Stimulated activated naive CD8-positive, alpha-beta T cell treated with anti-CD3 and anti-CD28 coated beads, Interleukin-15, Interleukin-2, amounts not matched to agents 100 U/mL and 50 U/mL, for 24 hours (primary cell): ENCODE measurements at regions not wholly inside any gene's neighbourhood (a gene's known extent, or its start where the extent isn't known, plus 50 kb on each side); places are given as distances from the start of the nearest gene placed in this dataset.
A peak's percentile ranks its signal among the peaks of the same experiment; 100 is the strongest.
"Not testable (repeated sequence)": the region's sequence is repeated elsewhere in the genome, so short reads cannot be mapped to it uniquely, and the experiment has no call there.

ENCODE experiments used
- ATAC-seq: fragments of 150-1000 bp; cut with Tn5 transposase; one replicate; pipeline ENCODE4 v1.10.0; 2021
- DNase-seq: peaks from one replicate; pipeline ENCODE4 v3.0.0; 2021

DNA sequence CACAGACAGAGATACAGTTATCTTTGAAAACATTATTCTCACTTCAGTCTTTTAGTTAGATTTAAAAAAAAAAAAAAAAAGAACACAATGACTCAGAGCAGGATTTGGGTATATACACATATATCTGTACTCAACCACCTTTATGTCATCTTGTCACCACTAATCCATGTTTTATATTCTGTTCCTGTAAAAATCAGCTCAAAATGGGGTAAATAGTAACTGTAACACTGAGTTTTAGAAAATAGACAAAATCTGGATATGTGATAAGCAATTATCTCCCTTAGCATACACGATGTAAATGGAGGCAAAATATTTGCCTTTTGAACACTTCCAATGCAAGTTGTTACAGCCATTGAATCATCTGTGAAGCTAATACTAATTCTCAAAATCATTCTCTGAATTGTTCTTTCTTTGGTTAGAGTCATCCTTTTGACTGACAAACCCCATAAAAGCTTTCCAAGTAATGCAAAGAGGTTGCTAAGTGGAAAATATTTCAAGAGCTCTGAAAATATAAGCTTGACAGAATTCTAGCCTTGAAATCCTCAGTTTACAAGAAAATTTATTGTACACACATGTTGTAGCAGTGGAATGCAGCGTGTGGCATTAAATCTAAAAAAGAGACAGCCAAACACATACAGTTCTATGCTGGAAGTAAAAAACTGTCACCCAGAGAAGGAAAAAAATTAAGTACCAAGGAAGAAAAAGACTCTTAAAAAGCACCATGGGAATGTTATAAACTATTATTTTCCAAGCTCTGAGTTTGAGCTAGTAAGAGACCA lies 502.2 kb upstream of the PHF14 start:
- no peak for ATAC-seq
- no peak for DNase-seq

DNA sequence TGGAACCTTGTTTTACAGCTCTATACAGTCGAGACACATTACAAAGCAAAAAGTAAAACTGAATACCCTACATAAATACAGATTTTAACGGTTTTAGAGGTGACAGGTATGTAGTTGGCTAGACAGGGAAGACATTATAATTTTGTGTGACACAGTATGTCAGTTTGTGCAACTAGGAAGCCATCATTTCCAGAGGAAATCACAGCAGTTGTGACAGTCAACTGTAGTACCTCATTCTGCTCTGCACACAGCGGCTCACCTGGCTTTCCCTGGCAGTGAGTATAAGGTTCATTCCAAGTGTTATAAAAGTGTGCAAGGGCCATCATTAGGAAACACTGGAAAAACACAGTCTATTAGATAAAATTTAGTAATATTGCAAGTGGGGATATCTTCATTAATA lies 501.6 kb upstream of the PHF14 start:
- DNase-seq (no peak), ATAC-seq (no peak)

DNA sequence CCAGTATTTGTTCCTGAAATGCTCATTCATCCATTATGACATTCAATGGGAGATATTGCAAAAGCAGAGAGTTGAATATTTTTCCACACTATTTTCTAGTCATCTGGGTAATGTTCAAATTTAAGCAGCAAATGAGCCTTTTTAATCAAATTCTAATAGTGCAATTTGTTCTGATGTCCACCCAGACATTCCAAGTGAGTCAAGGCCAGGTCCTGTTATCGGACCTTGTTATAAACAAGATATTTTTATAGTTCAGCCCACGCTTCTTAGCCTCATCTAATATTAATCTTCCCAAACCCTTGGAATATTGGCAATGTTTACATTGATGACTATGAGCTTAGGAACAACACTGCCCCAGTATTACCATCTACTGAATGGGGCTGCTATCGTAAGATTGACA lies 500.1 kb upstream of the PHF14 start:
- ATAC-seq: no peak
- no peak for DNase-seq

GRCh38 chr7:10474048-10474447 lies 499.6 kb upstream of the PHF14 start:
- DNase-seq (no peak), ATAC-seq (no peak)

DNA sequence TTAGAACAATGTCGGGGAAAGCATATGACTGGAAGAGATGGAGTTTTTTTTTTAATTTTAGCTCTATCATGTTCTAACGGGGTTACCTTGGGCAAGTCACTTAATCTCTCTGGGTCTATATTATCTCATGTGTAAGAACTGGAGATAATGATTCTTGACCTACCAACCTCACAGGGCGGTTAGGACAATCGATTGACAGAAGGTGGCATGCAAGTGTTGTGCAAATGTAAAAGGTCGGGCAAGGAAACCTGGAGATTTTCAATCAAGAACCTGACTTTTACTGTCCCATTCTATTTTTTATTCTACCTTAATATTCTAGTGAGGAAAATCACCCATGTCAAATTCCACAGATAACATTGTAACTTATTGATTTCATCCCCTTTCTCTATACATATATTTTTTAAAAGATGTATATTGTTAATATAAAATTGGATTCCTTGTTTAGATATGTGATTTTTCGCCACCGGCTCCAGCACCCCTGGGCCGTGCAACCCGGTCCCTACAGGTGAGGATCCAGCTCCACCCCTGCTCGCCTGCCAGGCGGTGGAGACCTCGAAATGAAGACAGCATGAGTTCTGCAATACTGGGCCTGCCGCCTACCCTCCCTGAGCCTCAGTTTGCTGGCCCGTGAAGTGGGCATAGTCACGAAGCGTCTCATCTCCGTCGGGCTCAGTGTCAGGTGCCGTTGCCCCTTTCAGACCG lies 497.6 kb upstream of the PHF14 start:
- ATAC-seq: no peak
- no peak for DNase-seq

DNA sequence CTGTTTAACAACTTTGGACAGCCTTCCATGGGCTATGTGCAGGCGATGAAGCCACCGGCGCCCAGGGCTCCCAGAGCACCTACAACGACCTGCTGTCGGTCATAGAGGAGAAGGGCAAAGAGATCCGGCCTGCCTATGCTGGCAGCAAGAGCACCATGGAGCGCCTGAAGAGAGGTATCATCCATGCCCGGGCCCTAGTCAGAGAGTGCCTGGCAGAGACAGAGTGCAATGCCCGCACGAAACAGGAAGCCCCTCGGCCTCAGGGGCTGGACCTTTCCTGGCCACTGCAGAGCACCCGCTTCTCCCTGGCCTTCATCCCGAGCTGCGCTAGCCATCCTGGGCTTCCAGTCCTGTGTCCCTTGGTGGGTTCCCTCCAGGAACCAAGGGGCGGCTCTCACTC lies 497.0 kb upstream of the PHF14 start:
- no peak for DNase-seq
- peak; percentile 19 for ATAC-seq

DNA sequence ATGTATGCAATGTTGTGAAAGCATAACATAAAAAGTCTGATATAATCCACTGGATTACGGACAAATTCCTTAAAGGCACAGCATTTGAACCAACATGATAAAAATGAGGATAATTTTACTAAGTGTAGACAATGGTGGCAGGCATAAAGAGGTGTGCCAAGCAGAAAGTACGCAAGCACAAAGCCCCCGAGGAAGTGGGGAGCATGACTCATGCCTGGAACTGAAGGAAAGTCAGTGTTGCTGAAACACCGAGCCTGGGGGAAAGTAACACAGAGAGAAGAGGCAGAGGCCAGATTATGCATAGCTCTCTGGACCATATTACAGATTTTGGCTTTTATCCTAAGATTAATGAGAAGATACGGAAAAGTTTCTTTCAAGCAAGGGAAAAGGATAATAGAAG lies 490.0 kb upstream of the PHF14 start:
- no peak for DNase-seq
- ATAC-seq: no peak

- DNase-seq (no peak), ATAC-seq (no peak)
Measured at GRCh38 chr7:10484767-10485166, 488.9 kb upstream of the PHF14 start.

- DNase-seq, ATAC-seq: not testable (repeated sequence)
Measured at GRCh38 chr7:10501206-10501884, 472.3 kb upstream of the PHF14 start.

DNA sequence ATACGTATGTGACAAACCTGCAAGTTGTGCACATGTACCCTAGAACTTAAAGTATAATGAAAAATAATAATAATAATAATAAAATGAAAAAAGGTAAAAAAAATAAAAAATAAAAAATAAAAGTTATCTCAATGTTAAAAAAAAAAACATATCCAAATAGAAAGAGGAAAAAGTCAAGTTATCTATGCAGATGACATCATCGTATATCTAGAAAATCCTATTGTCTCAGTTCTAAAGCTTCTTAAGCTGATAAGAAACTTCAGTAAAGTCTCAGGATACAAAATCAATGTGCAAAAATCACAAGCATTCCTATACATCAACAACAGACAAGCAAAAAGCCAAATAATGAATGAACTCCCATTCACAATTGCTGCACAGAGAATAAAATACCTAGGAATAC lies 466.6 kb upstream of the PHF14 start:
- DNase-seq: no peak
- no peak for ATAC-seq

- no peak for ATAC-seq
- DNase-seq: no peak
Measured at GRCh38 chr7:10521306-10521705, 452.4 kb upstream of the PHF14 start.

DNA sequence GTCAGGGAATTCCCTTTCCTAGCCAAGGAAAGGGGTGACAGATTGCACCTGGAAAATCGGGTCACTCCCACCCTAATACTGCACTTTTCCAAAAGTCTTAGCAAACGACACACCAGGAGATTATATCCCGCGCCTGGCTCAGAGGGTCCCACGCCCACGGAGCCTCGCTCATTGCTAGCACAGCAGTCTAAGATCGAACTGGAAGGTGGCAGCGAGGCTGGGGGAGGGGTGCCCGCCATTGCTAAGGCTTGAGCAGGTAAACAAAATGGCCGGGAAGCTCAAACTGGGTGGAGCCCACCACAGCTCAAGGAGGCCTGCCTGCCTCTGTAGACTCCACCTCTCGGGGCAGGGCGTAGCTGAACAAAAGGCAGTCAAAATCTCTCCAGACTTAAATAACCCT lies 440.2 kb upstream of the PHF14 start:
- not testable (repeated sequence) for DNase-seq, ATAC-seq

GRCh38 chr7:10536561-10536960 lies 437.1 kb upstream of the PHF14 start:
- ATAC-seq: no peak
- DNase-seq: no peak

GRCh38 chr7:10537764-10538163 lies 435.9 kb upstream of the PHF14 start:
- ATAC-seq (no peak), DNase-seq (no peak)

GRCh38 chr7:10557375-10557774 lies 416.3 kb upstream of the PHF14 start:
- DNase-seq (no peak), ATAC-seq (no peak)

DNA sequence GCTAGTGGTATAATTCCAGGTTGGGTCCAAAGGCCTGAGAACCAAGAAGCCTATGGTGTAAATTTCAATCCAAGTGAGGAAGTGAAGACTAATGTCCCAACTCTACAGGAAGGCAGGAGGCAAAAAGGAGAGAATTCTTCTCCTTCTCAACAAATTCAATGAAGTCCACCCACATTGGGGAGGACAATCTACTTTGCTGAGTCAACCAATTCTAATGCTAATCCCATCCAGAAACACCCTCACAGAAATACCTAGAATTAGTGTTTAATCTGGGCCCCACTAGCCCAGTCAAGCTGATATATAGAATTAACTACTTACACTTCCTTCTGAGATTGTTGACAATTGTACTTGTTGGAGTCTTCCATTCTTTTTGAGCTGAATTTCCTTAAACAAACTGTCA lies 413.2 kb upstream of the PHF14 start:
- no peak for ATAC-seq
- DNase-seq: no peak

GRCh38 chr7:10568891-10569290 lies 404.8 kb upstream of the PHF14 start:
- DNase-seq (no peak), ATAC-seq (no peak)

GRCh38 chr7:10571759-10572158 lies 401.9 kb upstream of the PHF14 start:
- no peak for ATAC-seq

GRCh38 chr7:10577866-10578374 lies 395.8 kb upstream of the PHF14 start:
- no peak for ATAC-seq
- DNase-seq: no peak

More at GRCh38 chr7:10571759-10572158, 401.9 kb upstream of the PHF14 start:
- DNase-seq: no peak

GRCh38 chr7:10579561-10579960 lies 394.1 kb upstream of the PHF14 start:
- DNase-seq (no peak), ATAC-seq (no peak)

DNA sequence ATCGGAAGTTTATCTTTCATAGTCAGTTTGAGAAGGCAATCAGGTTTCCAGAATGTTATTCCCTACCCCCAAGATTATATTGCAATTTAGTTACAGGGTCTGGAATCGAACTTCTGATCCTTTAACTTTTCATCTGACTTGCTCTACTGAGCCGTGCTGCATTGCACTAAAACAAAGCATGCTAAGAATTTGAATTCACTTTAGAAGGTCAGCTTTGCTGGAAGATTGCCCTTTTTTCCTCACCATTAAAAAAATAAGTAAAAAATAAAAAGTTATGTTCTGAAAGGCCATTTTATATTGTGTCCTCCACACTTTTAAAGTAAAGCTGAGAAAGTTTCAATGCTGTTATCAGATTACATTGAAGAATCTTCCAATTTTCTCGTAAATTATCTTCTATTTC lies 388.8 kb upstream of the PHF14 start:
- ATAC-seq (no peak), DNase-seq (no peak)

DNA sequence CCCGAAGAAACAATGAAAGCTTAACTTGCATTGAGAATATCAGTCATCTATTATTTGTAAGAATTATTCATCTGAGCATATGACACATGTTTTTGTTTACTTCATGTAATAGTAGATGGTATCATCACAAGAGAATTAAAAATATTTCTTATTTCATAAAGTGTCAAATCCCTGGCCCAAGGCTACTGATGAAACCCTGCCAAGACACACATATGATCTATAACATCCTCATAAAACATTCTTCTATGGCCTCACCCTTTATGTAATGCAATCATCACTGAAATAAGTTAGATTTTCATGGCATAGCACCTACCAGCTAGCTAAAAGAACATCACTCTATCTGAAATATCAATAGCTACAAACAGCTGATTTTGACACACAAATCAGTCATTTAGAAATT lies 385.6 kb upstream of the PHF14 start:
- no peak for DNase-seq
- ATAC-seq: no peak

GRCh38 chr7:10592604-10593003 lies 381.1 kb upstream of the PHF14 start:
- ATAC-seq: no peak
- DNase-seq: no peak
